BLaER1 treated with 17β-estradiol and CSF1 and Interleukin-3, amounts not matched to agents 10 nM and 100 nM (cell line): ENCODE measurements at regions not wholly inside any gene's neighbourhood (a gene's known extent, or its start where the extent isn't known, plus 50 kb on each side); places are given as distances from the start of the nearest gene placed in this dataset.

Experiments used
- H3K27ac ChIP-seq, 11 experiments: shearing (Covaris generic); formaldehyde crosslinking; 2 replicates each; pipeline ENCODE4 v1.8.1; 2022
- H3K27me3 ChIP-seq, 11 experiments: shearing (Covaris generic); formaldehyde crosslinking; 2 replicates each; pipeline ENCODE4 v1.8.1; 2022
- H3K36me3 ChIP-seq, 11 experiments: shearing (Covaris generic); formaldehyde crosslinking; 2 replicates each; pipeline ENCODE4 v1.8.1; 2022
- H3K4me1 ChIP-seq, 10 experiments: shearing (Covaris generic); formaldehyde crosslinking; 2 replicates each; pipeline ENCODE4 v1.8.1; 2022
- H3K4me2 ChIP-seq, 11 experiments: shearing (Covaris generic); formaldehyde crosslinking; 2 replicates each; pipeline ENCODE4 v1.8.1; 2022
- H3K4me3 ChIP-seq, 10 experiments: shearing (Covaris generic); formaldehyde crosslinking; 2 replicates each; pipeline ENCODE4 v1.8.1; 2022
- H3K9ac ChIP-seq, 11 experiments: shearing (Covaris generic); formaldehyde crosslinking; 2 replicates each; pipeline ENCODE4 v1.8.1; 2022
- H3K9me3 ChIP-seq, 11 experiments: shearing (Covaris generic); formaldehyde crosslinking; replicated peaks in 1 of 11; 2 replicates each; pipeline ENCODE4 v1.8.1; 2022
- H4K20me1 ChIP-seq, 11 experiments: shearing (Covaris generic); formaldehyde crosslinking; 2 replicates each; pipeline ENCODE4 v1.8.1; 2022
- Cebpa-rat ChIP-seq, 11 experiments: shearing (Covaris generic); IDR thresholded peaks; 2 replicates each; pipeline ENCODE4 v1.8.1; 2022

DNA sequence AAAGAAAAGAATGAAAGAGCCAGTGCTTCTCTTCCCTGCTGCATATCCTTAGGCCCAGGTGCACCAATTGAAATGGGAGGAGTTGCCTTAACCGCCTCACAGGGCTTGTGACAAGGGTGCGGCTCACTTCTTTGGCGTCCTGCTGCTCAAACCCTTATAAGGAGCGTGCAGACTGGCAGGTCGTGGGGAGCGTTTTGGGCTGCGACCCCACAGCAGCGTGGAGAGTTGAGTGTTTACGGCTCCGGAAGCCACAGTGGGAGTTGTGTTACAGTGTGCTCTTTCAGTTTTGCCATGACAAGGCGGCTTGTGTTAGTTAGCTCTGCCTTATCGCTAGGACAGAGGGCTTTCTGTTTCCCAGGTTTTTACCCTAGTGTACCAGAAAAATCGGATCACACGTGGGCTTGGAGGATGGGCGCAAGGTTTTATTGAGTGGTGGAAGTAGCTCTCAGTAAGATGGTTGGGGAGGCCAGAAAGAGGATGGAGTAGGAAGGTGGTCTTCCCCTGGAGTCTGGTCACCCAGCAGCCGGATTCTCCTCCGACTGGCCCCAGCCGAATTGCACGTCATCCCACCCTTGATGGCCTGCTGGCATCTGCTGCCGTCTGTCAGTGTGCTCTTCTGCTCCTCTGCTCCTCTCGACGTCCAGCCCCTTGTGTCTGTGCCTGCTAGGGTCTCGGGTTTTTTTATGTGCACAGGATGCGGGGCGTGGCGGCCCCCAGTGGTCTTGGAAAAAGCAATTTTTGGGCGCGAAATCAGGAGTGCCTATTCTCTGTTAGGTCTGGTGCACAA, 718.9 kb downstream of the ARAP2 start:
- Histone ChIP-seq H3K27me3 (no peaks in the 10 kb centered on the region), H3K27ac (no peak overlapping the region), H3K36me3 (no peaks in the 10 kb centered on the region), H3K4me3 (no peak overlapping the region), H3K9me3 (no peaks in the 10 kb centered on the region), H3K4me2 (no peak overlapping the region), H3K4me1 (no peaks in the 10 kb centered on the region), H4K20me1 (no peaks in the 10 kb centered on the region), H3K9ac (no peak overlapping the region)
- no peak for TF ChIP-seq Cebpa-rat (IDR thresholded peaks at IDR 0.05)

- H3K4me2 ChIP-seq: no peak overlapping the region
Measured at GRCh38 chr4:35526456-35526855, 717.9 kb downstream of the ARAP2 start.

DNA sequence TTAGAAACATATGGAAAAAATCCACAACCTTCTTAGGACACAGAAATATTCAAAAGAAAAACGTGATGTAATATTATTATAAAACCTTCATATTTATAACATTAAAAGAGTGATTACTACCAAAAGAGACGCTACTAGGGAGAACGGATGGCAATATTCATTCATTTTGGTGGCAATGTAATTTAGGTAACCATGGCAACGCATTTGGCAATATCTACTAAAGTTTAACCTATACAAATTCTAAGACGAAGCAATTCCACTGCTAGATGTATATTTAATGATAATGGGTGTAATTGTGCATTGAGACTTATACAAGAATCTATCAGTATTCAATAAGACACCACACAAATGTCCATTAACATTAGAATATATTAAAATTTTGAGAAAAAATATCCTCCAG, 709.4 kb downstream of the ARAP2 start:
- Histone ChIP-seq H3K36me3 (no peaks in the 10 kb centered on the region), H4K20me1 (no peaks in the 10 kb centered on the region), H3K27ac (no peak overlapping the region), H3K4me3 (no peak overlapping the region), H3K27me3 (no peaks in the 10 kb centered on the region), H3K4me1 (peaks cover 12 to 20% (median 19%) of the 10 kb centered on the region in 10 experiments), H3K9me3 (peaks cover 0 to 10% (median 5%) of the 10 kb centered on the region in 11 experiments; a peak in 10 of 22 replicates), H3K9ac (no peak overlapping the region), H3K4me2 (no peak overlapping the region)
- TF ChIP-seq Cebpa-rat (IDR thresholded peaks at IDR 0.05): no peak

More at GRCh38 chr4:35526456-35526855, 717.9 kb downstream of the ARAP2 start:
- Histone ChIP-seq H4K20me1 (no peaks in the 10 kb centered on the region), H3K9ac (no peak overlapping the region), H3K27ac (no peak overlapping the region), H3K36me3 (no peaks in the 10 kb centered on the region), H3K9me3 (peaks cover 0 to under 1% (median 0%) of the 10 kb centered on the region in 11 experiments; a peak in 1 of 22 replicates), H3K27me3 (no peaks in the 10 kb centered on the region), H3K4me3 (no peak overlapping the region), H3K4me1 (no peaks in the 10 kb centered on the region)
- TF ChIP-seq Cebpa-rat (IDR thresholded peaks at IDR 0.05): no peak

- peak overlapping the region in 9 of 11 experiments; percentile 31 to 66 (median 57); a peak in 14 of 22 replicates for H3K9ac ChIP-seq
- H3K4me3 ChIP-seq: 0 out of 20 replicates have a peak overlapping the region, but pooled peaks of 1 of the 10 experiments have one; percentile 8
- no peak for TF ChIP-seq Cebpa-rat (IDR thresholded peaks at IDR 0.05)
- H3K4me2 ChIP-seq: peak overlapping the region; percentile 59 to 83 (median 69)
- no peaks in the 10 kb centered on the region for H4K20me1 ChIP-seq
- H3K9me3 ChIP-seq: peaks cover 24 to 31% (median 28%) of the 10 kb centered on the region in 11 experiments
- peak overlapping the region in 10 of 11 experiments; percentile 38 to 83 (median 78); a peak in 20 of 22 replicates for H3K27ac ChIP-seq
- H3K27me3 ChIP-seq: no peaks in the 10 kb centered on the region
- peaks cover 19 to 26% (median 20%) of the 10 kb centered on the region in 10 experiments for H3K4me1 ChIP-seq
- peaks cover 0 to 7% (median 0%) of the 10 kb centered on the region in 11 experiments; a peak in 3 of 22 replicates for H3K36me3 ChIP-seq
Measured at GRCh38 chr4:35538807-35539206, 705.5 kb downstream of the ARAP2 start.

- H3K27ac ChIP-seq: peak overlapping the region in 9 of 11 experiments; percentile 71 to 83 (median 78); a peak in 18 of 22 replicates
- peak overlapping the region; percentile 59 to 83 (median 69); a peak in 21 of 22 replicates for H3K4me2 ChIP-seq
- peak overlapping the region in 4 of 10 experiments; percentile 3 to 35 (median 6); a peak in 5 of 20 replicates for H3K4me3 ChIP-seq
- no peaks in the 10 kb centered on the region for H4K20me1 ChIP-seq
- H3K36me3 ChIP-seq: peaks cover 0 to 7% (median 0%) of the 10 kb centered on the region in 11 experiments; a peak in 3 of 22 replicates
- peaks cover 24 to 33% (median 30%) of the 10 kb centered on the region in 11 experiments for H3K9me3 ChIP-seq
- no peaks in the 10 kb centered on the region for H3K27me3 ChIP-seq
- H3K4me1 ChIP-seq: peaks cover 19 to 26% (median 20%) of the 10 kb centered on the region in 10 experiments
- peak in 3 of 11 experiments; percentile 15 to 79 (median 70); a peak in 5 of 22 replicates for TF ChIP-seq Cebpa-rat (IDR thresholded peaks at IDR 0.05)
- H3K9ac ChIP-seq: peak overlapping the region in 9 of 11 experiments; percentile 30 to 66 (median 52); a peak in 10 of 22 replicates
Measured at GRCh38 chr4:35539404-35540055, 704.8 kb downstream of the ARAP2 start.

DNA sequence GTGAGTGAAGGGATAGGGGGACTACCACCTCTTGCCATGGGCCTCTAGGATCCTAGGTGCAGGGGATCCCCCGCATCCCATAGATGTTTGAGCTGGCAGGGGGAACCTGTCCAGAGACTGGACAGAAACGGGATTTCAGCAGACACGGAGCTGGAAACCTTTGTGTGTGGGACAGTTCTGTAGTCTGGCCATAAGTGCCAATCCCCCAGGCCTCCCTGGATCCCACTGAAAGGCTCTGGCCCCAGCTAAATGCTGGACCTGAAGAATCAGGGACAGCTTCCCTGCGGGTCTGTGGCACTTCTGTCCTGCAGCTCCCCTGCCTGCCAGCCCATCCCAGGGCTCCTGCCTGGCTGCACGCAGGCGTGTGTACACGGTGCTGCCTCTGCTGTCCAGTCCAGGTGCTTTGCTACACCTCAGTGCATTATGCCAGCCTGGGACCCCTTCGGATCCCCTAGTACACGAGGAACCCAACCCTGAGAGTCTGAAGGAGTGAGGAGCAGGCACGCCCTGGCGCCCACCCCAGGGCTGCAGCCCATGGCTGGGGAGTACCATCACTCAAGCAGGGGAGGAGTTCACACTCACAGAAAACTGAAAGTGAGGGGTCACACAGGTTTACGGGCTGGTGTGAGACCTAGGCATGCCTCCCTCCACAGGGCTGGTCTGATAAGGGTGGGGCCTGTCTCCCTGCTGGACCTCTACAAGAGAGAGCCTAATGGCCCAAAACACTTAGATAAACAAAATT, 703.0 kb downstream of the ARAP2 start:
- no peaks in the 10 kb centered on the region for H3K27me3 ChIP-seq
- TF ChIP-seq Cebpa-rat (IDR thresholded peaks at IDR 0.05): no peak

GRCh38 chr4:35541888-35542213, 702.5 kb downstream of the ARAP2 start:
- Histone ChIP-seq H3K27me3 (no peaks in the 10 kb centered on the region), H3K27ac (peak overlapping the region in 3 of 11 experiments; percentile 28 to 50 (median 30); a peak in 2 of 22 replicates), H4K20me1 (no peaks in the 10 kb centered on the region), H3K9ac (no peak overlapping the region), H3K9me3 (peaks cover 24 to 33% (median 30%) of the 10 kb centered on the region in 11 experiments), H3K36me3 (peaks cover 0 to 7% (median 0%) of the 10 kb centered on the region in 11 experiments; a peak in 3 of 22 replicates), H3K4me1 (peaks cover 19 to 26% (median 20%) of the 10 kb centered on the region in 10 experiments), H3K4me2 (no peak overlapping the region), H3K4me3 (no peak overlapping the region)
- TF ChIP-seq Cebpa-rat (IDR thresholded peaks at IDR 0.05): no peak

More for the DNA sequence above, 703.0 kb downstream of the ARAP2 start:
- Histone ChIP-seq H3K36me3 (peaks cover 0 to 7% (median 0%) of the 10 kb centered on the region in 11 experiments; a peak in 3 of 22 replicates), H3K9me3 (peaks cover 24 to 33% (median 30%) of the 10 kb centered on the region in 11 experiments), H3K27ac (peak overlapping the region in 7 of 11 experiments; percentile 17 to 50 (median 33); a peak in 9 of 22 replicates), H3K4me2 (peak overlapping the region in 5 of 11 experiments; percentile 10 to 41 (median 21); a peak in 6 of 22 replicates), H3K4me1 (peaks cover 19 to 26% (median 20%) of the 10 kb centered on the region in 10 experiments), H3K9ac (no peak overlapping the region), H3K4me3 (no peak overlapping the region), H4K20me1 (no peaks in the 10 kb centered on the region)

DNA sequence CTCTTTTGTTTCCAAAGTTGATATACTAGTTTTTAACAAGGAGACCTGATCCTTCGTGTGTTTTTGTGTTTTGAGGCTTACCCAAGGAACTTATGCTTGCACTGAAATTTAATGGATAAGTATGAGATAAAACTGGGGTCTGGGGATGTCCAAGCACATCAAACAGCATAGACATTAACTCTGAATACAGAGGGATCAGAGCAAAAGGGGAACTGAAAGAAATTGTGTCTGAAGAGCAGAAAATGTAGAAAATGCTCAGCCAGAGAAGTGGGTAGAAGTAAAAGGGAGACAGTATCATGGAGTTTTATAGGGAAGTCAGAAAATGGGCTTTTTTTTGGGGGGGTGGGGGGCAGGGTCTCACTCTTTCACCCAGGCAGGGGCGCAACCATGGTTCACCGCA, 695.4 kb downstream of the ARAP2 start:
- Histone ChIP-seq H3K27ac (no peak overlapping the region), H3K27me3 (no peaks in the 10 kb centered on the region), H3K9ac (no peak overlapping the region), H3K36me3 (no peaks in the 10 kb centered on the region), H3K4me1 (no peaks in the 10 kb centered on the region), H3K9me3 (peaks cover 0 to 2% (median 0%) of the 10 kb centered on the region in 11 experiments; a peak in 1 of 22 replicates), H3K4me3 (no peak overlapping the region), H4K20me1 (no peaks in the 10 kb centered on the region), H3K4me2 (no peak overlapping the region)
- TF ChIP-seq Cebpa-rat (IDR thresholded peaks at IDR 0.05): no peak
